ENCODE measurements at regions not wholly inside any gene's neighbourhood (a gene's known extent, or its start where the extent isn't known, plus 50 kb on each side); places are given as distances from the start of the nearest gene placed in this dataset.

DNA sequence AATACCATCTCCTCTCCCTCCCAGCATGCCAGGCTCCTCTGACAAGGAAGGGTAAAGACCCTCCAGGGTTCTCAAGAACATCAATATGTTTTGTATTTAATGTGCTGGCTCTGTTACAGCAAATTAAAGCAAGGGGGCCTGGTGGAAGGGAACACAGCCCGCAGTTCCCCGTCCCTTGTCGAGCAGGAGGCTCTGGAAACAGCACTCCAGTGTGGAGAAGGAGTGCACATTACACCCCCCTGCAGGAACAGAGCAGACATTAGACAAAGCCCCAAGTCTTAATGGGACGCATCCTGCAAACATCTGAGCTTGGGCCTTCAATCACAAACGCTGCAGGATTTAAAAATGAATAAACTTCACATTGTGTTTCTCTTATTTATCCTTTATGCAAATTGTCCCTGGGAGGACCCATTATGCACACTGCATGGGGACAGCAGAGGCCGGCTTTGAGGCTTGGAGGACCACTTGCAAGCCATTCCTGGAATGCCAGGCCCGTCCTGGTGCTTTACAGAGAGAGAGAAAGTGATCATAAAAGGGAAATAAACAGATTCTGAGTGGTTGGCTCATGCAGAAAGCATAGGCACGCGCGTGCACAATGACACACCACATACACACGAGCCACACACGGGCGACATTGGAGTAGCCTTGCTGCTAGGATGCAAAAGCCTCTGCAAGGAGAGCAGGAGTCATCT, 328.7 kb downstream of the SMAD2 start:
- Histone ChIP-seq H3K27ac (no peak overlapping the region), H3K9me3 (ENCODE audit: low read depth) (no peaks in the 10 kb centered on the region), H3K4me1 (ENCODE audit: low read depth) (no peaks in the 10 kb centered on the region), H3K36me3 (no peaks in the 10 kb centered on the region), H3K4me3 (no peak overlapping the region), H3K27me3 (no peaks in the 10 kb centered on the region)
- no peak for DNase-seq (ENCODE audit: low read depth in 1 of 2, low spot score in 1 of 2)
- TF ChIP-seq, protein P1, sequence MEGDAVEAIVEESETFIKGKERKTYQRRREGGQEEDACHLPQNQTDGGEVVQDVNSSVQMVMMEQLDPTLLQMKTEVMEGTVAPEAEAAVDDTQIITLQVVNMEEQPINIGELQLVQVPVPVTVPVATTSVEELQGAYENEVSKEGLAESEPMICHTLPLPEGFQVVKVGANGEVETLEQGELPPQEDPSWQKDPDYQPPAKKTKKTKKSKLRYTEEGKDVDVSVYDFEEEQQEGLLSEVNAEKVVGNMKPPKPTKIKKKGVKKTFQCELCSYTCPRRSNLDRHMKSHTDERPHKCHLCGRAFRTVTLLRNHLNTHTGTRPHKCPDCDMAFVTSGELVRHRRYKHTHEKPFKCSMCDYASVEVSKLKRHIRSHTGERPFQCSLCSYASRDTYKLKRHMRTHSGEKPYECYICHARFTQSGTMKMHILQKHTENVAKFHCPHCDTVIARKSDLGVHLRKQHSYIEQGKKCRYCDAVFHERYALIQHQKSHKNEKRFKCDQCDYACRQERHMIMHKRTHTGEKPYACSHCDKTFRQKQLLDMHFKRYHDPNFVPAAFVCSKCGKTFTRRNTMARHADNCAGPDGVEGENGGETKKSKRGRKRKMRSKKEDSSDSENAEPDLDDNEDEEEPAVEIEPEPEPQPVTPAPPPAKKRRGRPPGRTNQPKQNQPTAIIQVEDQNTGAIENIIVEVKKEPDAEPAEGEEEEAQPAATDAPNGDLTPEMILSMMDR (IDR thresholded peaks at IDR 0.05; ENCODE audit: low read depth, low read length) = no peak

DNA sequence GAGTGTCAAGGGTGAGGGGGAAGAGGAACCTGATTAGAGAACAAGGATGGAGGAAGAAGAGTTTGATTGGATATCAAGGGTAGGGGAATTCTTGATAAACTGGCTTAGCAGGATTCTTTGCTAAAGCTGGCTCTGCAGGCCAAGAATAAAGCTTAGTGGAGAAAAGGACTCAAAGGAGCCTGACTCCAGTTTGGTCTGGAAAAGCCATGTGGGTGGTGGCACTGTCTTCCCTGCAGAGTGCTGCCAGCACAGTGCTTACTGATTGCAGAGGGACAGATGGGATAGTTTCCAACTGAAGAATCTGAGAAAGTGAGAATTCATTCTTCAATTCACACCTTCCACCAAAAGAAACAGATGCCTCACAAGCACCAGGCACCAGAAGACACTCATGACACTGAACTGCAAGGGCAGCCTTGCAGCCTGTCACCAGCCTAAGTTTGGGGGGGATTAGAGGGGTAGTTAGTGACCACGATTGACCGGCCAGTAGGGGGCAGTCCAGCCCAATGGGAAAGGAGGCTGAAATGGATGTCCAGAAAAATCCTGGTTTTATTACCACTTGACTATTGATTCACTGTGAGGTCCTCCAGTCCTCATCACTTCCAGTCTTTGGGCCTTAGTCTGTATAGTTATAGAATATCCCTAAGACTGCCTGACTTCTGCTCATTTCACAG, 334.5 kb downstream of the SMAD2 start:
- TF ChIP-seq, protein P1 (IDR thresholded peaks at IDR 0.05; ENCODE audit: low read depth, low read length) = no peak
- H3K4me3 ChIP-seq = no peak overlapping the region
- H3K27me3 ChIP-seq = peaks cover 19% of the 10 kb centered on the region
- no peaks in the 10 kb centered on the region for H3K9me3 ChIP-seq (ENCODE audit: low read depth)
- peak in 1 of 2 donors; percentile 7 for DNase-seq (ENCODE audit: low read depth in 1 of 2, low spot score in 1 of 2)
- no peaks in the 10 kb centered on the region for H3K4me1 ChIP-seq (ENCODE audit: low read depth)
- no peaks in the 10 kb centered on the region for H3K36me3 ChIP-seq
- H3K27ac ChIP-seq = no peak overlapping the region

DNA sequence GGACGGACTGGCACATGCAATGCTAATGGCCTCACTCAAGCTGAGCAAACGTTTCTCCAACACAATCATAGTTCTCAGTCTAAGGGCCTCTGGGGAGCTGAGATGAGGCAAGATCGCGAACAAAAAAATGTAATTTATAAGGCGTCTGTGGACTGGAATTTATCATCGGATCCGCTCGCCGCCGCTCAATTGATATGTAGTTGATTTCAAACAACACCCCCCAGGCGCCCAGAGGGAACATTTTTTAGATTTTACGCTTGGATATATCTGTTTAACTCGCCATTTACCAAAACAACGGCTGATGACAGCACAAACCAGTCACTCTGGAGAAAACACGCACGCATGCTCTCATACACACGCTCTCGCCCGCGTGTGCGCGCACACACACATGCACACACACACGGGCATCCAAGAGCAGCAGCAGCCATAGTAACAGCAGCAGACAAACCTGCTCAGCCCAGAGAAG, 335.8 kb downstream of the SMAD2 start:
- TF ChIP-seq, protein P1 (IDR thresholded peaks at IDR 0.05; ENCODE audit: low read depth, low read length) = no peak
- Histone ChIP-seq H3K27ac (no peak overlapping the region), H3K36me3 (no peaks in the 10 kb centered on the region), H3K27me3 (peaks cover 19% of the 10 kb centered on the region), H3K4me1 (ENCODE audit: low read depth) (no peaks in the 10 kb centered on the region), H3K4me3 (no peak overlapping the region), H3K9me3 (ENCODE audit: low read depth) (no peaks in the 10 kb centered on the region)
- DNase-seq (ENCODE audit: low read depth in 1 of 2, low spot score in 1 of 2) = no peak

DNA sequence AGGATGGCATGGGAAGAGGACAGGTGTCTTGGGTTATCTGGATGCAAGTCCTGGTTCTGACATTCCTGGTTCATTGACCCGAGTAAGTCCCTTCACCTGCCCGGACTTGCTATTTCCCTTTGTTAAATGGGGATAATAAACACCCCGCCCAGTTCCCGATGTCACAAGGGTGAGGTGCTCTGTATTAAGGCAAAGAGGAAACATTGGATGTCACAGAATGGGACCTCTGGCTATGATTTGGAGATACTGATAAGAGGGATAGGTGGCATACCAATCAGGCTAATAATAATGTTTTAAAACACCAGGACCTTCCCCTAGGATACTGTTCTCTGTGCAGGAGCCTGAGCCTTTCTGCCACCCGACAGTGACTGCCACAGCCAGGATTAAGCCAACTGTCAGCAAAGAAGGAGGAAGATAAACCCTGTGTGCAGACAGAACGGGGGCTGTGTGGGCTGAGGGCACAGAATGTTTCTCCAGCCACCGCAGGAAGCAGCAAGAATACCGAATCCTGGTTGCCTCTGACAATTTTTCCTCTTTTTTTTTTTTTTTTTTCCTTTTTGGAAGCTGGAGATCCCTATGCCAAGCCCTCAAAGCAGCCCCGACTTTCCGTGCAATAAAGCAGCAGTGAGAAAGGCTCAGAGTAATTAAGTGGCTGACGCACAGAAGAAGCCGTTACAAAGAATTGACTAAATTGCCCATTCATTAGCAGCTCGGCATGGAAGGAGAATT, 336.6 kb downstream of the SMAD2 start:
- Histone ChIP-seq H3K4me3 (no peak overlapping the region), H3K9me3 (ENCODE audit: low read depth) (no peaks in the 10 kb centered on the region), H3K27me3 (peaks cover 19% of the 10 kb centered on the region), H3K27ac (no peak overlapping the region), H3K4me1 (ENCODE audit: low read depth) (no peaks in the 10 kb centered on the region), H3K36me3 (no peaks in the 10 kb centered on the region)
- TF ChIP-seq, protein P1 (IDR thresholded peaks at IDR 0.05; ENCODE audit: low read depth, low read length) = no peak
- no peak for DNase-seq (ENCODE audit: low read depth in 1 of 2, low spot score in 1 of 2)

DNA sequence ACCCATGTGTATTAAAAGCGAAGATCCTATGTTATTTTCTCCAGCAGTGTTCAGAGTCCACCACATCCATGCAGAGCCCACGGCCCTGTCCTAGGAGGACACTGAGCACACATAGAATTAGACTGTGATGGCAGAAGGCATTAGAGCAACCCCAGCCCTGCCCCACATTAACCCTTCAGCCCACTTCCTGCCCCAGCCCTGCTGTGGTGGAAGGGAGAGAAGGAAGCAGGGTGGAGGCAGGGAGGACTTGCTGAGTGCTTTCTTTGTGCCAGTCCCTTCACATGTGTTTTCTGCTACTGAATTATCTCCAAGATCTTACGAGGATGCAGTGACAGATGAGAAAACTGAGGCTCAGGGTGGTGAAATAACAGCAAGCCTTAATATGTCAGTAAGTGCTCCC, 339.0 kb downstream of the SMAD2 start:
- H3K9me3 ChIP-seq (ENCODE audit: low read depth) = no peaks in the 10 kb centered on the region
- H3K27ac ChIP-seq = no peak overlapping the region
- H3K4me3 ChIP-seq = no peak overlapping the region
- no peak for DNase-seq (ENCODE audit: low read depth in 1 of 2, low spot score in 1 of 2)
- peaks cover 19% of the 10 kb centered on the region for H3K27me3 ChIP-seq
- H3K36me3 ChIP-seq = no peaks in the 10 kb centered on the region
- no peaks in the 10 kb centered on the region for H3K4me1 ChIP-seq (ENCODE audit: low read depth)
- TF ChIP-seq, protein P1 (IDR thresholded peaks at IDR 0.05; ENCODE audit: low read depth, low read length) = no peak
